ENCODE measurements at regions not wholly inside any gene's neighbourhood (a gene's known extent, or its start where the extent isn't known, plus 50 kb on each side); places are given as distances from the start of the nearest gene placed in this dataset.
"Not testable (repeated sequence)": the region's sequence is repeated elsewhere in the genome, so short reads cannot be mapped to it uniquely, and the experiment has no call there.

DNA sequence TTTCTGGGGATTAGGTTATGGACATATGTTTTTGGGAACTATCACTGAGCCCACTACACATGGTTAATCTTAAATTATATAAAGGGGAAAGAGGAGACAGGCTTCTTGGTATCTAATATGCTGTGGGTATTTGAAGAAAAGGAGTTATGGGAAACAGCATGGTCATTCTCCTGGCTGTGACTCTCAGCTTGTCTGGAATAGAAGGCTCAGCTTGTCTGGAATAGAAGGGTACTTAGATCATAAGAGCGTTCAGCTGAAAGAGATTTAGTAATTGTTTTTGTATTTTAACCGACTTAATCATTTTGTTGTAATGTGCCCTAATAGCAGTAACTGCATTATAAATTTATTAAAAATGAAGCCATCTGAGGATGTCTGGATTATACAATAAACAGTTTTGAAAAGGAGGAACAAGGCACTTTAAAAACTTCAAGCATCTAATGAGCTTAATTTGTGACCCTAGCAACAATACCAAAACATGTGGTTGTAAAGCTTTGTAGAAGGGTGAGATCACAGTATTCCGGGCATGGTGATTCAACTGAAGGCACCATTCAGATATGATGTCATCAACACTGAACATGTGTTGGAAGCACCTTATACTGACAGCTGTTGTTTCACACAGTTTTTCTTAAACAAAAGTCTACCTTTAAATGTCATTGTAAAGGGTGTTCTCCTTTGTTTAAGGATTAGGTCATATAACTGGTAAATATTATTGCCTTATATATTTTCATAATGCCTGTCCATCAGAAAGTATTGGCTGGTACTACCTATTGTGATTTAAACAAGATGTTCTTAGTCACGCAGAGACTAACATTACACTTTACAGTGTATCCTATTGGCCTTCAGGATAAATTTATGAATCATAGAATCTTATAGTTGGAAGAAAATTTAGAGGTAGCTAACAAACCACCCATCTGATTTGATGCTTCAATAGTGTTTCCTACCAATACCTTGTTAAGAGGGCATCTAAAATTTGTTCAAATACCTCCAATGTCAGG lies 2174.1 kb upstream of the WWC1 start:
- intact Hi-C loops (cut with micrococcal nuclease): no loop called here
- ChIA-PET CTCF (no interaction called here), POLR2A (no interaction called here)
- no peak for ATAC-seq
- no peaks in the 10 kb centered on the region for H3K4me1 ChIP-seq (ENCODE audit: control insufficient read depth in 2 of 2, insufficient read depth in 2 of 2, low read length in 2 of 2)
- Mint-ChIP-seq H3K4me1 (no peaks in the 10 kb centered on the region), H3K27me3 (no peaks in the 10 kb centered on the region), H3K9me3 (peaks cover 0 to 16% (median 5%) of the 10 kb centered on the region in 11 donors), H3K36me3 (no peaks in the 10 kb centered on the region), H3K27ac (no peak overlapping the region), H3K4me3 (no peak overlapping the region)
- no peak overlapping the region for H3K4me3 ChIP-seq (ENCODE audit: low read length)
- no peak overlapping the region for H3K27ac ChIP-seq (ENCODE audit: low read depth, low read length)
- H3K36me3 ChIP-seq (ENCODE audit: control insufficient read depth in 2 of 3, insufficient read depth in 3 of 3, low read length in 3 of 3): no peaks in the 10 kb centered on the region
- no peaks in the 10 kb centered on the region for H3K9me3 ChIP-seq (ENCODE audit: control insufficient read depth in 2 of 3, low read length in 3 of 3)
- DNase-seq: no peak
- H3K27me3 ChIP-seq (ENCODE audit: control insufficient read depth in 2 of 2, insufficient read depth in 2 of 2, low read length in 2 of 2): no peaks in the 10 kb centered on the region

DNA sequence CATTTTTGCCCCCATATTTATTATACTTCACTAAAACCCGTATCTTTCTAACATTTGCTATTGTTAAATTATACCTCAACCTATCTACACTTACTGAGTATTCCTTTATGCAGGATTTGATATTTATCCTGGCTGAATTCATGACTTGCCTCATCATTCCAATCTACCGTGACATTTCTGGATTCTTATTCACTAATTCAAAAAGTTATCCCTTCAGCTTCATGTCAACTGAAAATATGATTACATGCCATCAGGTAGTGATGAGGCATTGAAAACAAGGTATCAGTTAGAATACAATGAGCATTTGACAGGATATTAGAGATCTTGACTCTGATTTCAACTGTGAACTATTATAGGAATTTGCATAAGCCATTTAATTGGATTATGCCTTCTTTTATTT lies 2171.9 kb upstream of the WWC1 start:
- Mint-ChIP-seq H3K27ac (no peak overlapping the region), H3K9me3 (peaks cover 0 to 20% (median 5%) of the 10 kb centered on the region in 11 donors), H3K27me3 (no peaks in the 10 kb centered on the region), H3K36me3 (no peaks in the 10 kb centered on the region), H3K4me1 (no peaks in the 10 kb centered on the region), H3K4me3 (no peak overlapping the region)
- intact Hi-C loops (cut with micrococcal nuclease): no loop called here
- ATAC-seq: no peak
- Histone ChIP-seq H3K4me1 (ENCODE audit: control insufficient read depth in 2 of 2, insufficient read depth in 2 of 2, low read length in 2 of 2) (no peaks in the 10 kb centered on the region), H3K27me3 (ENCODE audit: control insufficient read depth in 2 of 2, insufficient read depth in 2 of 2, low read length in 2 of 2) (no peaks in the 10 kb centered on the region), H3K9me3 (ENCODE audit: control insufficient read depth in 2 of 3, low read length in 3 of 3) (no peaks in the 10 kb centered on the region), H3K27ac (ENCODE audit: low read depth, low read length) (no peak overlapping the region), H3K36me3 (ENCODE audit: control insufficient read depth in 2 of 3, insufficient read depth in 3 of 3, low read length in 3 of 3) (no peaks in the 10 kb centered on the region), H3K4me3 (ENCODE audit: low read length) (no peak overlapping the region)
- no peak for DNase-seq
- CTCF ChIA-PET: no interaction called here
- POLR2A ChIA-PET: no interaction called here

DNA sequence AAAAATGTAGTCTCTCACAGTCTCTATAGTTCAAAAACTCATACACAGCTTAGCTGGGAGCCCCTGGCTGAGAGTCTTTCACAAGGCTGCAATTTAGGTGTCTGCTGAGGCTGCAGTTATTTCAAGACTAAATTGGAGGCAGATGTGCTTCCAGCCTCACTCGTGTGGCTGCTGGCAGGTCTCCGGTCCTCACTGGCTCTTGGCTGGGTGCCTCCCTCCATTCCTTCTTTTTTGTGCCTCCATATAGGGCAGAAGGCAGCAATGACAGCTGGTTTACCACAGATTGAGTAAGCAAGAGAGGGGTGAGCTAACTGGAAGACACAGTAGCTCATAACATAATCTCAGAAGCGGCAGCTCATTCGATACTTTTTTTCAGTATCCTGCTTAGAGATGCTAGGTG lies 2167.7 kb upstream of the WWC1 start:
- Histone ChIP-seq H3K4me1 (ENCODE audit: control insufficient read depth in 2 of 2, insufficient read depth in 2 of 2, low read length in 2 of 2) (no peaks in the 10 kb centered on the region), H3K36me3 (ENCODE audit: control insufficient read depth in 2 of 3, insufficient read depth in 3 of 3, low read length in 3 of 3) (no peaks in the 10 kb centered on the region), H3K4me3 (ENCODE audit: low read length) (no peak overlapping the region), H3K9me3 (ENCODE audit: control insufficient read depth in 2 of 3, low read length in 3 of 3) (no peaks in the 10 kb centered on the region), H3K27me3 (ENCODE audit: control insufficient read depth in 2 of 2, insufficient read depth in 2 of 2, low read length in 2 of 2) (no peaks in the 10 kb centered on the region), H3K27ac (ENCODE audit: low read depth, low read length) (no peak overlapping the region)
- DNase-seq (no peak), ATAC-seq (no peak)
- H3K4me1 Mint-ChIP-seq: no peaks in the 10 kb centered on the region
- no peaks in the 10 kb centered on the region for H3K36me3 Mint-ChIP-seq
- ChIA-PET POLR2A (no interaction called here), CTCF (no interaction called here)
- no peak overlapping the region for H3K27ac Mint-ChIP-seq
- H3K9me3 Mint-ChIP-seq: peaks cover 1 to 14% (median 7%) of the 10 kb centered on the region in 11 donors
- H3K4me3 Mint-ChIP-seq: no peak overlapping the region
- intact Hi-C loops (cut with micrococcal nuclease): no loop called here
- no peaks in the 10 kb centered on the region for H3K27me3 Mint-ChIP-seq

DNA sequence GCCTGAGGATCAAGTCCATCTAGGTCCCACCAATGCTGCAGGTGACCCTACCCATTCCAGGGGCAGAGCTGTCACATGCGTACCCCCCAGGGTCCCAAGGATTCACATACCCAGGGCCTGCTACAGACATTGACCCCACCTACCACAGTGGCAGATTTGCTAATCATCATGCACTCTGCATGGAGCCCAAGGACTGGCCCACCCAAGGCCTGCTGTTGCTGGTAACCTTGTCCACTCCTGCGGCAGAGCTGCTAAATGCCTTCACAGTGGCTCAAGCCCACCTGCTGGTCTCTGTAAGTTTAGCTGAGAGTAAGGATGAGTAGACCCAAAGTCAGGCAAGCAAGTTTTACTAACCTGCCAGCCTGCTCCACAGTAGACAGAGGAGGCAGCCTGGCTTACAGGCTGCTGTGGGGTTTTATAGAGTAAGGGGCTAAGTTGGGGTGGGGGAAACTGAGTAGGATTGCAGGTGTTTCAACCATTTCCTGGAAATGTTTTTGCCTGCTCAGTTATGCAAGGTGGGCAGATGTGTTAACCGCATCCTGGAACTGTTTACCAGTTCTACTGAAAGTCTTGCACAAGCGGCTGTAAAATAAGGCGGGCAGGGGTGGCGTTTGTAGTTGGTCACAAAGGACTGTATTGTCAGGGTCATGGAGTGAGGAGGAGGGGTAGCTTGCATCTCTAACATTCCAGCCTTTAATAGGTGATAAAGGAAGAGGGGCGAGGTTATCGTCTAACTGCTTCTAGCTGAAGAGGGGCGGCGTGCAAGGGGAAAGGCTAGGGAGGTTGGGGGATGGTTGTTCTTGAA lies 2163.5 kb upstream of the WWC1 start:
- Histone ChIP-seq H3K27ac (ENCODE audit: low read depth, low read length) (no peak overlapping the region), H3K9me3 (ENCODE audit: control insufficient read depth in 2 of 3, low read length in 3 of 3) (peaks cover 0 to 5% (median 0%) of the 10 kb centered on the region in 3 experiments), H3K4me1 (ENCODE audit: control insufficient read depth in 2 of 2, insufficient read depth in 2 of 2, low read length in 2 of 2) (no peaks in the 10 kb centered on the region), H3K4me3 (ENCODE audit: low read length) (no peak overlapping the region), H3K27me3 (ENCODE audit: control insufficient read depth in 2 of 2, insufficient read depth in 2 of 2, low read length in 2 of 2) (no peaks in the 10 kb centered on the region), H3K36me3 (ENCODE audit: control insufficient read depth in 2 of 3, insufficient read depth in 3 of 3, low read length in 3 of 3) (no peaks in the 10 kb centered on the region)
- peaks cover 0 to 8% (median 5%) of the 10 kb centered on the region in 11 donors for H3K9me3 Mint-ChIP-seq
- ChIA-PET POLR2A (no interaction called here), CTCF (no interaction called here)
- no peaks in the 10 kb centered on the region for H3K36me3 Mint-ChIP-seq
- ATAC-seq (no peak), DNase-seq (no peak)
- H3K4me3 Mint-ChIP-seq: no peak overlapping the region
- no peak overlapping the region for H3K27ac Mint-ChIP-seq
- no peaks in the 10 kb centered on the region for H3K4me1 Mint-ChIP-seq
- intact Hi-C loops (cut with micrococcal nuclease): no loop called here
- no peaks in the 10 kb centered on the region for H3K27me3 Mint-ChIP-seq

DNA sequence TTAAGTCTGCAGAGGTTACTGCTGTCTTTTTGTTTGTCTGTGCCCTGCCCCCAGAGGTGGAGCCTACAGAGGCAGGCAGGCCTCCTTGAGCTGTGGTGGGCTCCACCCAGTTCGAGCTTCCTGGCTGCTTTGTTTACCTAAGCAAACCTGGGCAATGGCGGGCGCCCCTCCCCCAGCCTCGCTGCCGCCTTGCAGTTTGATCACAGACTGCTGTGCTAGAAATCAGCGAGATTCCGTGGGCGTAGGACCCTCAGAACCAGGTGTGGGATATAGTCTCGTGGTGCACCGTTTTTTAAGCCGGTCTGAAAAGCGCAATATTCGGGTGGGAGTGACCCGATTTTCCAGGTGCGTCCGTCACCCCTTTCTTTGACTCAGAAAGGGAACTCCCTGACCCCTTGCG lies 2146.3 kb upstream of the WWC1 start:
- intact Hi-C loops (cut with micrococcal nuclease); CTCF ChIA-PET; H3K4me1 Mint-ChIP-seq; H3K27ac Mint-ChIP-seq; H3K36me3 ChIP-seq (ENCODE audit: control insufficient read depth in 2 of 3, insufficient read depth in 3 of 3, low read length in 3 of 3); H3K4me3 ChIP-seq (ENCODE audit: low read length); POLR2A ChIA-PET; H3K9me3 ChIP-seq (ENCODE audit: control insufficient read depth in 2 of 3, low read length in 3 of 3); H3K4me3 Mint-ChIP-seq; H3K27me3 Mint-ChIP-seq; H3K4me1 ChIP-seq (ENCODE audit: control insufficient read depth in 2 of 2, insufficient read depth in 2 of 2, low read length in 2 of 2); H3K27ac ChIP-seq (ENCODE audit: low read depth, low read length); H3K27me3 ChIP-seq (ENCODE audit: control insufficient read depth in 2 of 2, insufficient read depth in 2 of 2, low read length in 2 of 2); H3K36me3 Mint-ChIP-seq; DNase-seq; ATAC-seq: not testable (repeated sequence)
- peaks cover 0 to 20% (median 7%) of the 10 kb centered on the region in 11 donors for H3K9me3 Mint-ChIP-seq

DNA sequence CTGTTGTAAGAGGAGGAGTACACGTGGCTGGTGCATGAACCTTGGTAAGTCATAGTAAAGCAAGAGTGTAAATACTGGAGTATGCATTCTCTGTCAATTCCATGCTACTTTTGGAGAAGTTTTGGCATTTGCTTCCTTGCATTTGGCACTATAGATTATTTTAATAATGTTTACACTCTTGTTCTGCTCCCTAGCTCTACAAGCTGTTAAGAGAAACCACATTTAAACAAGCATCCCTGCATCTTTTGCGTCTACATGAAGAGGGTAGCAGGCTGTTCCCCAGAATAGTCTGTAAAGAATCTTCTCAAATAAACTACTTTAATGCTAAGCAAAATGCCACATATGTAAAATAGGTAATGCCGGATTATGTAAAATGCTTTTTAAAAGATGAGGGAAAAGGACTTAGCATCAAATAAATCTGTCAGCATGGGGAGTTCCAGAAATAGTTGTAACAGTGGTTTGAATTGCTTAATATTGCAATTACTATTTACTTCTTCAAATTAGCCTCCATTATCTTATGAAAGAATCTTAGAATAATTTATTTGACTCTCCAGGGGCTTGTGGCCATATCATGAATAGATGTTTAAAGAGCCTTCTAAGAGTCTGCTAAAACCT lies 2127.3 kb upstream of the WWC1 start:
- H3K36me3 Mint-ChIP-seq: no peaks in the 10 kb centered on the region
- POLR2A ChIA-PET: no interaction called here

More for the DNA sequence above, 2127.3 kb upstream of the WWC1 start:
- Histone ChIP-seq H3K27ac (ENCODE audit: low read depth, low read length) (no peak overlapping the region), H3K36me3 (ENCODE audit: control insufficient read depth in 2 of 3, insufficient read depth in 3 of 3, low read length in 3 of 3) (no peaks in the 10 kb centered on the region), H3K4me3 (ENCODE audit: low read length) (no peak overlapping the region), H3K4me1 (ENCODE audit: control insufficient read depth in 2 of 2, insufficient read depth in 2 of 2, low read length in 2 of 2) (no peaks in the 10 kb centered on the region), H3K9me3 (ENCODE audit: control insufficient read depth in 2 of 3, low read length in 3 of 3) (no peaks in the 10 kb centered on the region), H3K27me3 (ENCODE audit: control insufficient read depth in 2 of 2, insufficient read depth in 2 of 2, low read length in 2 of 2) (no peaks in the 10 kb centered on the region)
- H3K27ac Mint-ChIP-seq: no peak overlapping the region
- CTCF ChIA-PET: no interaction called here
- no peak for ATAC-seq
- no peak overlapping the region for H3K4me3 Mint-ChIP-seq
- H3K4me1 Mint-ChIP-seq: no peaks in the 10 kb centered on the region
- peaks cover 0 to 7% (median 0%) of the 10 kb centered on the region in 11 donors for H3K9me3 Mint-ChIP-seq
- H3K27me3 Mint-ChIP-seq: no peaks in the 10 kb centered on the region
- intact Hi-C loops (cut with micrococcal nuclease): no loop called here
- DNase-seq: no peak

Data from naive thymus-derived CD4-positive, alpha-beta T cell (primary cell).